ENCODE measurements at regions not wholly inside any gene's neighbourhood (a gene's known extent, or its start where the extent isn't known, plus 50 kb on each side); places are given as distances from the start of the nearest gene placed in this dataset.
"Not testable (repeated sequence)": the region's sequence is repeated elsewhere in the genome, so short reads cannot be mapped to it uniquely, and the experiment has no call there.

- in situ Hi-C loops (cut with HindIII; ENCODE audit: low sequenced_read_pairs), result loop anchor here (25.0 kb wide), 1 partner anchor 300 kb away; no protein-coding TSS in a partner anchor
- DNase-seq (ENCODE audit: low spot score), result no peak
Measured at GRCh38 chr5:152137063-152137462, 212.4 kb upstream of the GLRA1 start.

- in situ Hi-C loops (cut with HindIII; ENCODE audit: low sequenced_read_pairs), result loop anchor here (25.0 kb wide), 1 partner anchor 299 kb away; no protein-coding TSS in a partner anchor
Measured at GRCh38 chr5:152136321-152136720, 211.7 kb upstream of the GLRA1 start.

DNA sequence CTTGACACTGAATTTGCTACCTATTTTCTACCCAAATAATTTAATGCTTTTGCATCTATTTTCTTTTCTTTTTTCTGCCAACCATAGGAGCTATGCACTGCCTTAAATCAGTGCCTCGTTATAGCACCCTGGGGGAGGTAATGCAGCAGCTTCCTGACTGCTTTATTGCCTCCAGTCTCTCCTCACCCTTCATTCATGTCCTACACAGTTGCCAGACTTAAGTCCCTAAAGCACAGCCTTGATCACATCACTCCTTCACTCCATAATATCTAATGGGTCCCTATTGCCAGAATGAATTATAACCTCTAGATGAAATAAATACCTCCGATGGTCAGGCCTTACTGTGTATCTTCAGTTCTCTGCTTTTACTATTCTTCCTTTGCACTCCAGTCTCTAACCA, 211.2 kb upstream of the GLRA1 start:
- in situ Hi-C loops (cut with HindIII; ENCODE audit: low sequenced_read_pairs), result loop anchor here (25.0 kb wide), 1 partner anchor 299 kb away; no protein-coding TSS in a partner anchor
- no peak for DNase-seq (ENCODE audit: low spot score)

More at GRCh38 chr5:152136321-152136720, 211.7 kb upstream of the GLRA1 start:
- DNase-seq (ENCODE audit: low spot score), result no peak

- no peak for DNase-seq (ENCODE audit: low spot score)
Measured at GRCh38 chr5:152125661-152126205, 201.1 kb upstream of the GLRA1 start.

DNA sequence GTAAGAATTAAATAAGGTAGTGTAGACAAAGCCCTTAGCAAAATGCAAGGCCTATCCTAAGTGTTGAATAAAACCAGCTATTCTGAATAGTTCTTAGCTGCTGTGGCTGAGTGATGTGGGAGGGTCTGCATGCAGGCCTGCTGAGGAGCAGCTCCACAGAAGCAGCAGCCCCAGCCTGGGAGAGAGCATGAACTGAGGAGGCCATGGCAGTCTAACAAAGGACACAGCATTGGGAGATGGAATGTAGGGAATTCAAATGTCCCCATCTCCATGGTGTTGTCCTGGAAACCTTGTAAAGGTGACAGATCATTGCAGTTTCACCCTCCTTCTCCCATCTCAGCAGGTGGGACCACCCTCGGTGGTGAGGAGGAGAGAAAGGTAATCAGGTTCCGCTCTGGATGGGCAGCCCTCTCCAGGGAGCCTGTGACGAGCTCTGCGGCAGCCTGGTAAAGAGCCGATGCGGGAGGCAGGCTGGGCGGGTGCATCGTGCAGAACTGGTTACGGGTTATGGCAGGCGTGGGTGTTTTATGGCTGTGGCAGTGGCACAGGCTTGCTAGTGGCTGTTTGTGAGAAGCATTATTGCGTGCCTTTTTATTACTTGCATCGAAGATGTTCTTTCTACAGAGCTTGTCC, 199.9 kb upstream of the GLRA1 start:
- no peak for DNase-seq (ENCODE audit: low spot score)
- in situ Hi-C loops (cut with HindIII; ENCODE audit: low sequenced_read_pairs), result loop anchor here (25.0 kb wide), 1 partner anchor 287 kb away; no protein-coding TSS in a partner anchor

More at GRCh38 chr5:152125661-152126205, 201.1 kb upstream of the GLRA1 start:
- in situ Hi-C loops (cut with HindIII; ENCODE audit: low sequenced_read_pairs), result loop anchor here (25.0 kb wide), 1 partner anchor 288 kb away; no protein-coding TSS in a partner anchor

DNA sequence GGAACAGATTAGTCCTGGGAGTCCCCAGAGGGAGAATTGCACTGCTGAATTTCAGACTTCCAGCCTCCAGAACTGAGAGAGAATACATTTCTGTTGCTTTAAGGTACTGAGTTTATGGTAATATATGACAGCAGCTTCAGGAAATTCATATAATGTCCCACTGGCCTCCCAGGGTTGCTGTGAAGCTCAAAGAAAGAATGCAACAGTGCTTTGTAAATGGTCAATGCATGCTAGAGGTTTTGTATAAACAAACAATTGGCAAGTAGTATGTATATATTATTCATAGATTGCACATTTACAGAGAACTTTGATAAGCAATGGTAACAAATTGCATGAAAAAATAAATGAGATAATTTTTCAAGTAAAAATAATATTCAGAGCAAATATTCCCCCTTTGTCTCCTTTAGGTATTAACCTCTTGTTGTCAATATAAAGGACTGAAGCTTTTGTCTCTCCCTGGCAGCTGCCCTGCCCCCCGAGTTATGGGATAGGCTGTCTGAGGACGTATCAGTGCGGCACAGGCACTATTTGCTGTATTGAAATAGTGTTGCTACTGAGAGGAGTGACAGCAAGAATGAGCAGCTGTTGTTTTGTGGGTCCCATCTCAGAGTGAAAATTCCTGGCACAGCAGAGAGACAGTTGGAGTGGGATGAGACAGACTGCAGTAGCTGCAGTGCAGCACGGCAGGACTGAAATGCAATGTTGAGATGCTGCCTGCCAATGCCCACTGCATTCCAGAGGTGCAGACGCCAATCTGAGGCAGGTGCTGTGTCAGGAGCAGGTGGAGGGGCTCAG, 194.2 kb upstream of the GLRA1 start:
- in situ Hi-C loops (cut with HindIII; ENCODE audit: low sequenced_read_pairs), result no loop called here
- no peak for DNase-seq (ENCODE audit: low spot score)

GRCh38 chr5:152116934-152117333, 192.3 kb upstream of the GLRA1 start:
- DNase-seq (ENCODE audit: low spot score), result no peak
- in situ Hi-C loops (cut with HindIII; ENCODE audit: low sequenced_read_pairs), result no loop called here

DNA sequence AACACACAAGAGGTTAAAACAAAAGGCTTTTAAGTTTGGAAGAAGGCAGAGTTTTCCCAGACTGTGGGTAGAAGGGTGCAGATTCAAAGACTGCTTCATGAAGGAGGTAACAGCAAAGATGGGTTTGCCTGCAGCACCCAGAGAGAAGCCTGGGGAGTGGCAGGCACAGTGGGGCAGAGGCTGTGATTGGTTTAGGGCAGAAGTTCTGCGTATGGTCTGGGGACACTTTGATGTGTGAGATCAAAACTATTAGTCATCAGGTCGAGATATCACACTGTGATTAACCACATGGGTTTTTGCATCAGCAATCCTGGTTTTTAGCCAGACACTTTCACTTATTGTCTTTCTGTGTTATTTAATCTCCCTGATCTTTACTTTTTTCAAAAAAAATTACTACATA, 188.8 kb upstream of the GLRA1 start:
- in situ Hi-C loops (cut with HindIII; ENCODE audit: low sequenced_read_pairs), result no loop called here

DNA sequence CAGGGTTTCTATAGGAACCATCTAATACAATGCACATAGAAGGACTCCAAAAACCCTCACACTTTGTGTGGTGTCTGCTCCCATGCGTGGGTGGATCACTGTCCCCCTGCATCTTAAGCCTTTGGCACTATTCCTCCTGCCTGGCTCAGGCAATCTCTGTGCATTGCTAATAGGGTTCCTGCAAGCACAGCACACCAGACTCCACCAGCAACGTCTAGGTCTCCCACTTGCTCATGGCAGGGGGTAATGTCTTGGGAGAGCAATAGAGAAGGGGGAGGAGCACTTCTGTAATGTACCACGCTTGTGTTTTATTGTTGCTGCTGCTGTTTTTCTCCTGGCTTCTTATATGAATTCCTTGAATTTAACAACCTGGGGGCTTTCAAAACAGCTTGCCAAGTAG, 182.6 kb upstream of the GLRA1 start:
- no peak for DNase-seq (ENCODE audit: low spot score)
- in situ Hi-C loops (cut with HindIII; ENCODE audit: low sequenced_read_pairs), result no loop called here

More for the DNA sequence above, 188.8 kb upstream of the GLRA1 start:
- no peak for DNase-seq (ENCODE audit: low spot score)

DNA sequence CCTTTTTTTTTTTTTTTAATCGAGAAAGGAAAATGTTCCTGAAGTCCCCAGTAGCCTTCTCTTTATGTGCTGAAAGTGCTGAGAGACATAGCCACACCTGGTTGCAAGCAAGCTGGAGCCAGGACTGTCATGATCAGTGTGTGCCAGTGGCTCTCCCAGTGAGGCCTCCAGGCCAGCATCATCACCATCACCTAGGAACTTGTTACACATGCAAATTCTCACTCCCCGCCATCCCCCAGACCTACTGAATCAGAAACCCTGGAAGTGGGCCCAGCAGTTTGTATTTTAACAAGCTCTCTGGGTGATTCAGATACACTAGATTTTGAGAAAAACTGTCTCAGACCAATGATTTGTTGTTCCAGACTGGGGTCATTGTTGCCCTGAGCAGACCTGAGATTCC, 181.9 kb upstream of the GLRA1 start:
- DNase-seq (ENCODE audit: low spot score), result no peak
- in situ Hi-C loops (cut with HindIII; ENCODE audit: low sequenced_read_pairs), result no loop called here

DNA sequence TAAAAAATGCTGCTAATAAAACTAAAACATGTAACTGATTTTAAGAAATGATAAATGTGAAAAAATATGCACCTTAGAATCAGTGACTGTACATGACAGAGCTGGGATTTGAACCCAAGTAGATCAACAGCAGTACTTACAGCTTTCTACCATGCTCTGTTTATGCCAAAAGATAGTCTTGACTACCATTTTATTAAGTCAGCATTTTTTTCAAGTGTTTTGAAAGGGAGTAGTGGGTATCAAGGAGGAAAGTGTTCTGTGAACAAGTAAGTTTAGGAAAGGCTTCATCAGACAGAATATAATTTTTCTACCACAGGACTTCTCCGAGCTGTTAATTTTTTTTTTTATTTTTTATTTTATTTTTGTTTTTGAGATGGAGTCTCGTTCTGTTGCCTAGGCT, 180.4 kb upstream of the GLRA1 start:
- no peak for DNase-seq (ENCODE audit: low spot score)
- in situ Hi-C loops (cut with HindIII; ENCODE audit: low sequenced_read_pairs), result no loop called here

DNA sequence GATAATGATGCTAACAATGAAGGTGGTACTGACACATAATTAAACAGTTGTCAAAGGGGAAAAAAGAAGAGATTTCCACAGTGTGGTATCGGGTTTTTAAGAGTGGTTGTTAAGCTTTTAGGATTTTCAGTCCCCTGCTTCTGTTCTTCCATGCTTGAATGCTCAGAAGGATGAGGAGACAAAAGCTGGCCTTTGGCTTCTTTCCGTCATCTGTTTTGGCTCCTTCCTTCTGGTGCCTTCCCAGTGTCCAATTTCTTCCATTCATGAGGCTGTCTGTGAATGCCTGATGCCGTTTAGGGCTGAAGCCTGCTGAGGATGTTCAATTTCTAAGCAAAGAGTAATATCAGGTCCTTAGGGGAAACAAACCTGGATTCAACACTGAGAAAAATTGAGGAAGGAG, 179.6 kb upstream of the GLRA1 start:
- in situ Hi-C loops (cut with HindIII; ENCODE audit: low sequenced_read_pairs), result no loop called here
- DNase-seq (ENCODE audit: low spot score), result no peak

GRCh38 chr5:152102908-152103307, 178.3 kb upstream of the GLRA1 start:
- in situ Hi-C loops (cut with HindIII; ENCODE audit: low sequenced_read_pairs); DNase-seq (ENCODE audit: low spot score): not testable (repeated sequence)

DNA sequence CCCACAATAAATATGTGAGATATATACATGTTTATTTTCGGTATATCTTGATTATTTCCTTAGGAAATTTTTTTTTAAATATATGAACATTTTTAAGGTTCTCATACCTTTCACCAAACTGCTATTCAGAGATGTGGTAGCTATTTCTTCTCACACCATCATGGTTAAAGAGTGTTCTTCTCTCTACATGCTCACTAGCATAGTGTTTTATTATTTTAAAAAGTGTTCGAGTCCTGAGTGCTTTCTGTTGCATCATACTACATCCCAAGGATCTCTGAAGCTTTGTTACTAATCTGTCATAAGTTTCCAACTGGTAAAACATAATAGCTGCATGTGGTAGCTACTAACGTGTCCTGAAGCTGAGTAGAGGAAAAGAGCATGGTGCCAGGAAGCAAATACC, 177.4 kb upstream of the GLRA1 start:
- in situ Hi-C loops (cut with HindIII; ENCODE audit: low sequenced_read_pairs), result no loop called here
- DNase-seq (ENCODE audit: low spot score), result no peak

DNA sequence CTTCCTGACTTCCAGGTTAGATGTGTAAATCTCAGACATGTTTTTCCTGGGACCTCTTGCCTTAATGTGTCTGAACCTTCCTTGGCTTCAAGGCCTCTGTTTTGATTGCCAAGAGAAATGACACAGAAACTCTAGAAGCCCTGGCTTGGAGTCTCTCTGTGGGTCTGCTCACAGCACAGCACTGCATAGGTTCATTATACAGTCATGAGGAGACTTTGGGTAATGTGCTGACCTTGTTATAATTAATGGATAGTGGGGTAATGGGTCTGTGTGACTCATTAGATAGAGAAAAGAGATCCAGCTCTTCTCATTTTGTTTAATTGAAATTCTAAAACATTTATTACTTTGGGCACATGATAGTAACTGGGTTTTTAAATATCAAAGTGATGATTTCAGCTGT, 175.8 kb upstream of the GLRA1 start:
- DNase-seq (ENCODE audit: low spot score), result peak; percentile 19
- in situ Hi-C loops (cut with HindIII; ENCODE audit: low sequenced_read_pairs), result no loop called here

GRCh38 chr5:152097128-152097527, 172.5 kb upstream of the GLRA1 start:
- DNase-seq (ENCODE audit: low spot score), result no peak
- in situ Hi-C loops (cut with HindIII; ENCODE audit: low sequenced_read_pairs), result no loop called here

GRCh38 chr5:152094716-152095115, 170.1 kb upstream of the GLRA1 start:
- in situ Hi-C loops (cut with HindIII; ENCODE audit: low sequenced_read_pairs), result no loop called here
- no peak for DNase-seq (ENCODE audit: low spot score)

- DNase-seq (ENCODE audit: low spot score), result no peak
- in situ Hi-C loops (cut with HindIII; ENCODE audit: low sequenced_read_pairs), result no loop called here
Measured at GRCh38 chr5:152094060-152094459, 169.4 kb upstream of the GLRA1 start.

- DNase-seq (ENCODE audit: low spot score), result no peak
- in situ Hi-C loops (cut with HindIII; ENCODE audit: low sequenced_read_pairs), result no loop called here
Measured at GRCh38 chr5:152092580-152092979, 167.9 kb upstream of the GLRA1 start.

DNA sequence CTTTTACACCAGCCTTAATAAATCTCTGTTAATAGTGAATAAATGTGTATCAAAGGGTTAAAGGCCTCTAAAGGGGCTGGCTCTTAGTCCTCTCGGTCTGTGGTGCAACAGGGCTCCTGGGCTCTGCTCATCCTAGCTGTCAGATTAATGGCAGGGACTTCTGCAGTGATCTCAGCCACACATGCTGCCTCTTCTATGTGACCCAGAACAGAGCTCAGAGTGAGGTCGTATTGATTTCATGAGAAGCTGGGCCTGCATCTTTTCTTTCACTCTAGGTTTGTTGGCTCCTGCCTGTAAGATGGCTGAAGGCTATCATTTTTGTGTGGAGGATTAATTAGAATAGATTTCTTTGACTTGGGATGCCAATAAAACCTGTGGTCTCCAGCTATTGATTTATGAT, 165.0 kb upstream of the GLRA1 start:
- in situ Hi-C loops (cut with HindIII; ENCODE audit: low sequenced_read_pairs), result no loop called here
- DNase-seq (ENCODE audit: low spot score), result no peak

All from G401 (cell line).